Right ventricle myocardium superior (tissue), 1 donor: ENCODE measurements at regions not wholly inside any gene's neighbourhood (a gene's known extent, or its start where the extent isn't known, plus 50 kb on each side); places are given as distances from the start of the nearest gene placed in this dataset.
A peak's percentile ranks its signal among the peaks of the same experiment; 100 is the strongest.
"Not testable (repeated sequence)": the region's sequence is repeated elsewhere in the genome, so short reads cannot be mapped to it uniquely, and the experiment has no call there.

Experiments
- ATAC-seq: fragments of 200-7000 bp; cut with Tn5 transposase; one replicate; pipeline ENCODE4 v1.9.1; 2020; ENCODE audit warnings: mild to moderate bottlenecking; ENCODE audit not compliant: poor library complexity
- DNase-seq: peaks from one replicate; pipeline ENCODE4 v3.0.0-alpha.2; 2020
- intact Hi-C: fragments of 100-400 bp; cut with DNase I; formaldehyde crosslinking; loops from one replicate; pipeline ENCODE4 v1.11.2; 2022
- donor health status: DM: no; HTN: yes; CAD: no; lungs with severe emphysema.

- no peak for ATAC-seq
- intact Hi-C loops: no loop called here
- DNase-seq: no peak
These were observed 103.4 kb upstream of the FAM204A start for GRCh38 chr10:118445535-118445934.

GRCh38 chr10:118444069-118444468, 101.9 kb upstream of the FAM204A start:
- intact Hi-C loops: no loop called here
- ATAC-seq: no peak

GRCh38 chr10:118442032-118442431, 99.9 kb upstream of the FAM204A start:
- intact Hi-C loops: no loop called here
- no peak for ATAC-seq
- DNase-seq: no peak

More at GRCh38 chr10:118444069-118444468, 101.9 kb upstream of the FAM204A start:
- DNase-seq: no peak

- intact Hi-C loops: no loop called here
- DNase-seq (no peak), ATAC-seq (no peak)
These were observed 97.7 kb upstream of the FAM204A start for GRCh38 chr10:118439824-118440223.

- intact Hi-C loops: no loop called here
- DNase-seq (no peak), ATAC-seq (no peak)
These were observed 94.6 kb upstream of the FAM204A start for GRCh38 chr10:118436742-118437141.

GRCh38 chr10:118430190-118430589, 88.1 kb upstream of the FAM204A start:
- DNase-seq: no peak
- no peak for ATAC-seq

GRCh38 chr10:118423800-118424442, 81.8 kb upstream of the FAM204A start:
- peak; percentile 96 for ATAC-seq
- peak; percentile 88 for DNase-seq
- intact Hi-C loops: no loop called here

More at GRCh38 chr10:118430190-118430589, 88.1 kb upstream of the FAM204A start:
- intact Hi-C loops: no loop called here

- intact Hi-C loops: no loop called here
- ATAC-seq (no peak), DNase-seq (no peak)
These were observed 80.1 kb upstream of the FAM204A start for GRCh38 chr10:118422241-118422640.

GRCh38 chr10:118420049-118420448, 77.9 kb upstream of the FAM204A start:
- intact Hi-C loops, DNase-seq, ATAC-seq: not testable (repeated sequence)

GRCh38 chr10:118412932-118413331, 70.8 kb upstream of the FAM204A start:
- intact Hi-C loops: no loop called here
- ATAC-seq: peak; percentile 73
- no peak for DNase-seq

- intact Hi-C loops: no loop called here
- no peak for DNase-seq
- ATAC-seq: no peak
These were observed 70.1 kb upstream of the FAM204A start for GRCh38 chr10:118412132-118412760.

GRCh38 chr10:118409295-118409694, 67.2 kb upstream of the FAM204A start:
- intact Hi-C loops: no loop called here
- DNase-seq (no peak), ATAC-seq (no peak)

GRCh38 chr10:118408181-118408580, 66.1 kb upstream of the FAM204A start:
- ATAC-seq (no peak), DNase-seq (no peak)
- intact Hi-C loops: no loop called here

GRCh38 chr10:118407777-118408176, 65.7 kb upstream of the FAM204A start:
- ATAC-seq: no peak

GRCh38 chr10:118407026-118407425, 64.9 kb upstream of the FAM204A start:
- intact Hi-C loops: no loop called here
- no peak for ATAC-seq

More at GRCh38 chr10:118407777-118408176, 65.7 kb upstream of the FAM204A start:
- no peak for DNase-seq
- intact Hi-C loops: no loop called here

GRCh38 chr10:118405928-118406327, 63.8 kb upstream of the FAM204A start:
- DNase-seq: no peak
- intact Hi-C loops: no loop called here
- ATAC-seq: no peak

More at GRCh38 chr10:118407026-118407425, 64.9 kb upstream of the FAM204A start:
- DNase-seq: no peak

GRCh38 chr10:118403967-118404366, 61.8 kb upstream of the FAM204A start:
- DNase-seq (no peak), ATAC-seq (no peak)
- intact Hi-C loops: no loop called here

- DNase-seq: no peak
- intact Hi-C loops: no loop called here
- no peak for ATAC-seq
These were observed 59.6 kb upstream of the FAM204A start for GRCh38 chr10:118401708-118402193.

- DNase-seq: no peak
- intact Hi-C loops: no loop called here
- no peak for ATAC-seq
These were observed 55.3 kb upstream of the FAM204A start for GRCh38 chr10:118397391-118397790.

GRCh38 chr10:118395947-118396346, 53.8 kb upstream of the FAM204A start:
- intact Hi-C loops: no loop called here
- no peak for DNase-seq
- ATAC-seq: no peak
